IMR-90 (cell line): ENCODE measurements at regions not wholly inside any gene's neighbourhood (a gene's known extent, or its start where the extent isn't known, plus 50 kb on each side); places are given as distances from the start of the nearest gene placed in this dataset.

Source experiments
- ATAC-seq: fragments of 200-7000 bp; cut with Tn5 transposase; 2 replicates; pipeline ENCODE4 v1.9.1; 2020; ENCODE audit warnings: low read depth, mild to moderate bottlenecking, moderate library complexity
- BruUV-seq: library from RNA; stranded (reverse); fragments of 400-500 nt; replicated peaks from 2 replicates; lab custom pipeline; 2021; lab: Mats Ljungman, UMichigan
- CTCF ChIA-PET: fragments of 300-600 bp; formaldehyde crosslinking; extraction: SDS; loops from one replicate; lab custom pipeline; 2021; ENCODE audit warnings: antibody characterized with exemption; lab: Yijun Ruan, JAX
- POLR2A ChIA-PET: fragments of 300-600 bp; sonication (Branson Sonifier 250); formaldehyde crosslinking; loops from one replicate; lab custom pipeline; 2022; ENCODE audit warnings: antibody characterized with exemption; ENCODE audit not compliant: unreplicated experiment; lab: Charles Lee
- DNase-seq: peaks from one replicate; pipeline ENCODE4 v3.0.0; 2013
- H2AFZ ChIP-seq: replicated peaks from 2 replicates; pipeline ENCODE3; 2013; ENCODE audit warnings: low read length, mild to moderate bottlenecking; ENCODE audit not compliant: poor library complexity
- H2AK5ac ChIP-seq: 2 replicates; pipeline ENCODE4 v1.6.1; 2013; ENCODE audit warnings: low read depth, low read length, inconsistent platforms
- H2AK9ac ChIP-seq: replicated peaks from 2 replicates; pipeline ENCODE3; 2013; ENCODE audit warnings: mild to moderate bottlenecking, low read depth, low read length, moderate library complexity; ENCODE audit not compliant: poor library complexity
- H2BK120ac ChIP-seq: 2 replicates; pipeline ENCODE4 v1.6.1; 2013; ENCODE audit warnings: low read depth, low read length, inconsistent platforms
- H2BK15ac ChIP-seq: 3 replicates; pipeline ENCODE4 v1.6.1; 2013; ENCODE audit warnings: low read depth, low read length, inconsistent platforms
- H2BK20ac ChIP-seq: 2 replicates; pipeline ENCODE4 v1.6.1; 2013; ENCODE audit warnings: low read depth, mild to moderate bottlenecking, inconsistent platforms, low read length, moderate library complexity
- H2BK5ac ChIP-seq: 2 replicates; pipeline ENCODE4 v1.6.1; 2013; ENCODE audit warnings: mild to moderate bottlenecking, low read depth, low read length, inconsistent platforms; ENCODE audit not compliant: poor library complexity, severe bottlenecking
- H3K14ac ChIP-seq: replicated peaks from 2 replicates; pipeline ENCODE4 v1.6.1; 2013; ENCODE audit warnings: low read depth, low read length, inconsistent platforms
- H3K18ac ChIP-seq: 2 replicates; pipeline ENCODE4 v1.6.1; 2013; ENCODE audit warnings: low read depth, low read length, control low read depth
- H3K23ac ChIP-seq: 2 replicates; pipeline ENCODE4 v1.6.1; 2013; ENCODE audit warnings: low read depth, low read length, inconsistent platforms
- H3K27ac ChIP-seq: 2 replicates; pipeline ENCODE4 v1.5.1; 2013; ENCODE audit warnings: mild to moderate bottlenecking, control low read depth, low read length; ENCODE audit not compliant: insufficient read depth
- H3K27me3 ChIP-seq: 2 replicates; pipeline ENCODE4 v1.6.1; 2013; ENCODE audit warnings: low read length; ENCODE audit not compliant: control insufficient read depth, insufficient read depth
- H3K36me3 ChIP-seq: 2 replicates; pipeline ENCODE4 v1.6.1; 2013; ENCODE audit warnings: low read length, mixed read lengths; ENCODE audit not compliant: control insufficient read depth, insufficient read depth
- H3K4ac ChIP-seq: 2 replicates; pipeline ENCODE4 v1.6.1; 2013; ENCODE audit warnings: low read depth, low read length, inconsistent platforms
- H3K4me1 ChIP-seq: 2 replicates; pipeline ENCODE4 v1.6.1; 2013; ENCODE audit warnings: low read length, mixed read lengths; ENCODE audit not compliant: control insufficient read depth, insufficient read depth
- H3K4me2 ChIP-seq: 2 replicates; pipeline ENCODE4 v1.6.1; 2013; ENCODE audit warnings: low read depth, mild to moderate bottlenecking, control low read depth, low read length, moderate library complexity
- H3K4me3 ChIP-seq: 2 replicates; pipeline ENCODE4 v1.5.1; 2013; ENCODE audit warnings: low read depth, mild to moderate bottlenecking, control low read depth, low read length, moderate library complexity; ENCODE audit not compliant: insufficient read depth
- H3K56ac ChIP-seq: 2 replicates; pipeline ENCODE4 v1.6.1; 2013; ENCODE audit warnings: low read length, inconsistent platforms; ENCODE audit not compliant: insufficient read depth; ENCODE audit errors: extremely low read depth
- H3K79me1 ChIP-seq, 2 experiments: 2 replicates each; pipeline ENCODE4 v1.6.1; 2013; ENCODE audit warnings: low read length in 2 of 2, inconsistent platforms in 1 of 2, low read depth in 1 of 2
- H3K9ac ChIP-seq: 2 replicates; pipeline ENCODE4 v1.6.1; 2013; ENCODE audit warnings: low read depth, low read length, control low read depth
- H3K9me1 ChIP-seq: 2 replicates; pipeline ENCODE4 v1.6.1; 2013; ENCODE audit warnings: low read length, inconsistent platforms; ENCODE audit not compliant: insufficient read depth
- H3K9me3 ChIP-seq: 2 replicates; pipeline ENCODE4 v1.6.1; 2013; ENCODE audit warnings: low read length; ENCODE audit not compliant: control insufficient read depth, insufficient read depth
- H4K20me1 ChIP-seq: 2 replicates; pipeline ENCODE4 v1.6.1; 2013; ENCODE audit warnings: low read length, inconsistent platforms; ENCODE audit not compliant: insufficient read depth
- H4K5ac ChIP-seq: 2 replicates; pipeline ENCODE4 v1.6.1; 2013; ENCODE audit warnings: mild to moderate bottlenecking, low read depth, low read length, control low read depth
- H4K8ac ChIP-seq, 2 experiments: 2 replicates each; pipeline ENCODE4 v1.6.1; 2013; ENCODE audit warnings: low read depth in 2 of 2, low read length in 2 of 2, control low read depth in 1 of 2, inconsistent platforms in 1 of 2
- H4K91ac ChIP-seq: 2 replicates; pipeline ENCODE4 v1.6.1; 2013; ENCODE audit warnings: low read depth, low read length, inconsistent platforms; ENCODE audit not compliant: insufficient read depth
- BHLHE40 ChIP-seq: fragments of 150-350 bp; IDR thresholded peaks from 2 replicates; pipeline ENCODE4 v1.6.1; 2016; ENCODE audit warnings: mild to moderate bottlenecking, low read depth, low read length
- CEBPB ChIP-seq: IDR thresholded peaks from 2 replicates; pipeline ENCODE4 v1.6.1; 2012; ENCODE audit warnings: low read depth, low read length, improper control_type of control experiment
- CHD1 ChIP-seq: IDR thresholded peaks from 2 replicates; pipeline ENCODE4 v1.6.1; 2012; ENCODE audit warnings: low read depth, low read length, improper control_type of control experiment
- CTCF ChIP-seq: conservative IDR thresholded peaks from 2 replicates; pipeline ENCODE4 v1.5.1; 2012; ENCODE audit warnings: mild to moderate bottlenecking, low read depth, low read length, improper control_type of control experiment
- FOS ChIP-seq: fragments of 150-350 bp; IDR thresholded peaks from 2 replicates; pipeline ENCODE4 v1.6.1; 2016; ENCODE audit warnings: low read depth, low read length
- MAFK ChIP-seq: IDR thresholded peaks from 2 replicates; pipeline ENCODE4 v1.6.1; 2012; ENCODE audit warnings: low read depth, low read length, improper control_type of control experiment
- MAZ ChIP-seq: IDR thresholded peaks from 2 replicates; pipeline ENCODE4 v1.6.1; 2012; ENCODE audit warnings: low read depth, mild to moderate bottlenecking, low read length, improper control_type of control experiment, moderate library complexity, borderline replicate concordance
- MXI1 ChIP-seq: IDR thresholded peaks from 2 replicates; pipeline ENCODE4 v1.6.1; 2012; ENCODE audit warnings: low read depth, mild to moderate bottlenecking, low read length, moderate library complexity, borderline replicate concordance
- NFE2L2 ChIP-seq: fragments of 150-350 bp; IDR thresholded peaks from 2 replicates; pipeline ENCODE4 v1.6.1; 2016; ENCODE audit warnings: low read depth, mild to moderate bottlenecking, low read length
- POLR2A ChIP-seq: IDR thresholded peaks from 2 replicates; pipeline ENCODE4 v1.6.1; 2012; ENCODE audit warnings: mild to moderate bottlenecking, low read depth, low read length
- RAD21 ChIP-seq: IDR thresholded peaks from 2 replicates; pipeline ENCODE4 v1.6.1; 2012; ENCODE audit warnings: low read length, improper control_type of control experiment
- RCOR1 ChIP-seq: IDR thresholded peaks from 2 replicates; pipeline ENCODE4 v1.6.1; 2012; ENCODE audit warnings: mild to moderate bottlenecking, low read length, improper control_type of control experiment; ENCODE audit not compliant: insufficient replicate concordance
- RFX5 ChIP-seq: IDR thresholded peaks from 2 replicates; pipeline ENCODE4 v1.8.0; 2012; ENCODE audit warnings: low read depth, mild to moderate bottlenecking, low read length, moderate library complexity
- SMC3 ChIP-seq: fragments of 150-350 bp; IDR thresholded peaks from 2 replicates; pipeline ENCODE4 v1.6.1; 2016; ENCODE audit warnings: low read depth, mild to moderate bottlenecking, antibody characterized with exemption, low read length, moderate library complexity
- WGBS, 2 experiments: methylation state at CpG; one replicate each; pipeline versions ENCODE4 v1.1.5 to v1.1.7; 2013; ENCODE audit warnings: missing lambda C conversion rate in 2 of 2; ENCODE audit not compliant: insufficient read length in 1 of 2; ENCODE audit errors: extremely low coverage in 2 of 2; 5-methylcytosine and 5-hydroxymethylcytosine counted together
- dilution Hi-C: fragments of 300-500 bp; cut with HindIII; formaldehyde crosslinking; loops from one replicate; pipeline ENCODE4 v1.14.3; 2018; ENCODE audit warnings: low sequenced_read_pairs; ENCODE audit not compliant: unreplicated experiment
- in situ Hi-C: fragments of 300-500 bp; cut with MboI; formaldehyde crosslinking; loops from 3 replicates; pipeline ENCODE4 v1.14.3; 2019; ENCODE audit warnings: low sequenced_read_pairs, inconsistent platforms, mixed read lengths
- intact Hi-C: fragments of 100-400 bp; cut with micrococcal nuclease; formaldehyde crosslinking; loops from 2 replicates; pipeline ENCODE4 v1.10.0; 2022
- TF ChIP-seq, protein P1 (sequence below): fragments of 150-350 bp; IDR thresholded peaks from 2 replicates; pipeline ENCODE4 v1.6.1; 2016; ENCODE audit warnings: low read depth, mild to moderate bottlenecking, low read length, moderate library complexity, borderline replicate concordance
- TF ChIP-seq, protein P2 (sequence below): fragments of 150-350 bp; IDR thresholded peaks from 2 replicates; pipeline ENCODE4 v1.6.1; 2017; ENCODE audit warnings: mild to moderate bottlenecking, antibody characterized with exemption, low read length, low read depth

GRCh38 chr1:59101518-59101917 is 195.4 kb upstream of the FGGY start:
- H2BK15ac ChIP-seq, result no peak overlapping the region

More at GRCh38 chr1:59101518-59101917, 195.4 kb upstream of the FGGY start:
- H2AK5ac ChIP-seq, result no peak overlapping the region
- H2BK5ac ChIP-seq, result no peak overlapping the region
- H3K14ac ChIP-seq, result no peak overlapping the region
- no peak overlapping the region for H2AK9ac ChIP-seq
- TF ChIP-seq CTCF (no peak), NFE2L2 (no peak), POLR2A (no peak), SMC3 (no peak), RFX5 (no peak), MXI1 (no peak), MAFK (no peak), CHD1 (no peak), MAZ (no peak), BHLHE40 (no peak), CEBPB (no peak), RCOR1 (no peak), RAD21 (no peak), FOS (no peak)
- TF ChIP-seq, protein P1, sequence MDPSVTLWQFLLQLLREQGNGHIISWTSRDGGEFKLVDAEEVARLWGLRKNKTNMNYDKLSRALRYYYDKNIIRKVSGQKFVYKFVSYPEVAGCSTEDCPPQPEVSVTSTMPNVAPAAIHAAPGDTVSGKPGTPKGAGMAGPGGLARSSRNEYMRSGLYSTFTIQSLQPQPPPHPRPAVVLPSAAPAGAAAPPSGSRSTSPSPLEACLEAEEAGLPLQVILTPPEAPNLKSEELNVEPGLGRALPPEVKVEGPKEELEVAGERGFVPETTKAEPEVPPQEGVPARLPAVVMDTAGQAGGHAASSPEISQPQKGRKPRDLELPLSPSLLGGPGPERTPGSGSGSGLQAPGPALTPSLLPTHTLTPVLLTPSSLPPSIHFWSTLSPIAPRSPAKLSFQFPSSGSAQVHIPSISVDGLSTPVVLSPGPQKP, result no peak
- TF ChIP-seq, protein P2, sequence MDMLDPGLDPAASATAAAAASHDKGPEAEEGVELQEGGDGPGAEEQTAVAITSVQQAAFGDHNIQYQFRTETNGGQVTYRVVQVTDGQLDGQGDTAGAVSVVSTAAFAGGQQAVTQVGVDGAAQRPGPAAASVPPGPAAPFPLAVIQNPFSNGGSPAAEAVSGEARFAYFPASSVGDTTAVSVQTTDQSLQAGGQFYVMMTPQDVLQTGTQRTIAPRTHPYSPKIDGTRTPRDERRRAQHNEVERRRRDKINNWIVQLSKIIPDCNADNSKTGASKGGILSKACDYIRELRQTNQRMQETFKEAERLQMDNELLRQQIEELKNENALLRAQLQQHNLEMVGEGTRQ, result no peak
- ATAC-seq, result no peak
- no peak overlapping the region for H4K5ac ChIP-seq
- H4K20me1 ChIP-seq, result no peaks in the 10 kb centered on the region
- H3K36me3 ChIP-seq, result no peaks in the 10 kb centered on the region
- H3K4me1 ChIP-seq, result no peaks in the 10 kb centered on the region
- no peak overlapping the region for H3K4me3 ChIP-seq
- H3K4ac ChIP-seq, result no peak overlapping the region
- no peak overlapping the region for H2BK20ac ChIP-seq
- no peaks in the 10 kb centered on the region; the same call in 1 of the 2 replicates for H3K9me1 ChIP-seq
- dilution Hi-C loops (no loop called here), intact Hi-C loops (no loop called here), in situ Hi-C loops (no loop called here)
- no peak overlapping the region for H3K23ac ChIP-seq
- no peaks in the 10 kb centered on the region for H3K9me3 ChIP-seq
- H3K27ac ChIP-seq, result no peak overlapping the region
- no peak overlapping the region for H2BK120ac ChIP-seq
- no peak overlapping the region for H2AFZ ChIP-seq
- WGBS, 2 experiments, result no CpG with 5 or more reads among the region's 2 CpGs
- no peaks in the 10 kb centered on the region for H3K27me3 ChIP-seq
- no peak overlapping the region for H3K4me2 ChIP-seq
- H4K91ac ChIP-seq, result no peak overlapping the region
- H3K56ac ChIP-seq, result no peak overlapping the region
- H4K8ac ChIP-seq, result no peak overlapping the region
- POLR2A ChIA-PET, result no interaction called here
- BruUV-seq, result no TSS peak
- no peak for DNase-seq
- CTCF ChIA-PET, result interaction anchor here (0.6 kb wide), 2 partner anchors 13 to 126 kb away, joined by 3 to 4 read pairs; no protein-coding TSS in a partner anchor
- no peak overlapping the region for H3K18ac ChIP-seq
- no peaks in the 10 kb centered on the region for H3K79me1 ChIP-seq
- H3K9ac ChIP-seq, result no peak overlapping the region
